ENCODE measurements at regions not wholly inside any gene's neighbourhood (a gene's known extent, or its start where the extent isn't known, plus 50 kb on each side); places are given as distances from the start of the nearest gene placed in this dataset.

DNA sequence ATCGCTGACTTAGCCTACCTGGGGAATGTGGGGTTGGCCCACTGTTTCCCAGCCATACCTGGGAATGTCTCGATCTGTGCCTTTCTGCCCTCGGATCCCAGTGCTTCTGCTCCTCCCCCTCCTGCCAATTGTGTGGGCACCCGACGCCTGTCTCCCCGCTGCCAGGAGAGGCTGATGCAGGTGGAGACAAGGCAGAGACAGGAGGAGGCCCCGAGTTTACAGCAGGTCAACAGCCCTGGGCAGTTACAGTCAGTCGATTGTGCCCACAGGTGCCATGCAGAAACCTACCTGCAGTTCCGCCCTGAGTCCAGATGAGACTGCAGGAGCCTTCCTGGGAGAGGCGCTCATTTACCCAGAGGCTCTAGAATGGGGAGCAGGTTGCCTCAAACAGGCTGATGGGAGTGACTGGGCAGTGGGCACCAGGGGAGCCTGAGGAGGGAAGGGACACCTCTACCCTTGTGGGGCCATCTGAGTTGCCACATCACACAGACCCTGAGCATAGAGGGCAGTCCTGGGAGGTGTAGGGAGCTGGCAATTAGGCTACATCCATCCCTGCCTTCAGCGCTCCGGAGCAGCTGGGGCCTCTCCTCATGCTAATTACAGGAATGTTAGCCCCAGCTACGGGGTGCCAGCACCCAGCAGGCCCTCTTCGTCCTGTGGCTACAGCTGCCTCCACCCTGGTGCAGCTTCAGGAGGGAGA is 300.1 kb downstream of the NDUFA10 start:
- no peak overlapping the region for H3K27ac ChIP-seq
- WGBS, 5 donors, result 78 to 89% (median 81%) methylated on average over 9 to 14 of the region's 14 CpGs
- no peaks in the 10 kb centered on the region for H3K36me3 ChIP-seq
- intact Hi-C loops (cut with DNase I; ENCODE audit: low total_unique reads), result no loop called here
- DNase-seq, result peak in 1 of 2 donors; percentile 22
- no peaks in the 10 kb centered on the region for H3K4me1 ChIP-seq
- no peaks in the 10 kb centered on the region for H3K9me3 ChIP-seq
- no peak overlapping the region for H3K4me3 ChIP-seq
- no peaks in the 10 kb centered on the region for H3K27me3 ChIP-seq
- no peak for TF ChIP-seq POLR2AphosphoS5 (IDR thresholded peaks at IDR 0.05)
- TF ChIP-seq POLR2A (IDR thresholded peaks at IDR 0.05), result no peak
- TF ChIP-seq EP300 (IDR thresholded peaks at IDR 0.05), result no peak
- TF ChIP-seq, protein P1, sequence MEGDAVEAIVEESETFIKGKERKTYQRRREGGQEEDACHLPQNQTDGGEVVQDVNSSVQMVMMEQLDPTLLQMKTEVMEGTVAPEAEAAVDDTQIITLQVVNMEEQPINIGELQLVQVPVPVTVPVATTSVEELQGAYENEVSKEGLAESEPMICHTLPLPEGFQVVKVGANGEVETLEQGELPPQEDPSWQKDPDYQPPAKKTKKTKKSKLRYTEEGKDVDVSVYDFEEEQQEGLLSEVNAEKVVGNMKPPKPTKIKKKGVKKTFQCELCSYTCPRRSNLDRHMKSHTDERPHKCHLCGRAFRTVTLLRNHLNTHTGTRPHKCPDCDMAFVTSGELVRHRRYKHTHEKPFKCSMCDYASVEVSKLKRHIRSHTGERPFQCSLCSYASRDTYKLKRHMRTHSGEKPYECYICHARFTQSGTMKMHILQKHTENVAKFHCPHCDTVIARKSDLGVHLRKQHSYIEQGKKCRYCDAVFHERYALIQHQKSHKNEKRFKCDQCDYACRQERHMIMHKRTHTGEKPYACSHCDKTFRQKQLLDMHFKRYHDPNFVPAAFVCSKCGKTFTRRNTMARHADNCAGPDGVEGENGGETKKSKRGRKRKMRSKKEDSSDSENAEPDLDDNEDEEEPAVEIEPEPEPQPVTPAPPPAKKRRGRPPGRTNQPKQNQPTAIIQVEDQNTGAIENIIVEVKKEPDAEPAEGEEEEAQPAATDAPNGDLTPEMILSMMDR (IDR thresholded peaks at IDR 0.05), result no peak

DNA sequence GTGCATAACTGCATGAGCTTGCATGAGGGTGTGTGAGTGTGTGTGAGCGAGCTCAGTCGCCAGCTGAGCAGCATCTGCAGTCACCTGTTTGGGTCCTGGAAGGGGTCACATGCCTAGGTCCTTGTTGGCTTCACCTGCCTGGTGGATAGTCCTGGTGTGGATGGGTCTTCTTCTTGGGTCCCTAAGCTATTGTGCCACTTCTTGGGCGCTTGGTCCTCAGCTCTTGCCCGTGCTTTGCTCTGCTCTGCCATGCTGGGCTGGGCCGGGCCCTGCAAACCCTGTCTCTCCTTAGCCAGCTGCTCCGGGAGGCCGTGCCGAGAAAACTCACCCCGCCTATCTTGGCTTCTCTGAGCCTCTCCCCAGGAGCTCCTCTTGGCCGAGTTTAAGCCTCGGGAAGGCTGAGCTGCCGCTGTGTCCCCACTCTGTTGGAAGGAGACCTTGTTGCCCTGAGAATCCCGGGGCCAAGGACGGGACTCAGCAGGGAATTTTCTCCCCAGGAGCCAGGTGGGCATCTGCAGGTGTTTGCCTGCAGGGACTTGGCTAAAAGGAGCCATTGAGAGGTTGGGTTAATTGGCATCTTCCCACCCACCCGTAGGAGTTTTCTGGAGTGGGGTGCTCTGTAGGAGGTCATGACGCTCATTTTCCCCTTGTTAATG is 300.8 kb downstream of the NDUFA10 start:
- WGBS, 5 donors, result 60 to 78% (median 74%) methylated on average over 16 of the region's 16 CpGs
- H3K27ac ChIP-seq, result no peak overlapping the region
- TF ChIP-seq, protein P1 (IDR thresholded peaks at IDR 0.05), result no peak
- no peak for TF ChIP-seq POLR2AphosphoS5 (IDR thresholded peaks at IDR 0.05)
- no peak for TF ChIP-seq POLR2A (IDR thresholded peaks at IDR 0.05)
- no peak for TF ChIP-seq EP300 (IDR thresholded peaks at IDR 0.05)
- H3K27me3 ChIP-seq, result no peaks in the 10 kb centered on the region
- intact Hi-C loops (cut with DNase I; ENCODE audit: low total_unique reads), result no loop called here
- peak; percentile 16 to 43 for DNase-seq
- H3K4me3 ChIP-seq, result no peak overlapping the region
- no peaks in the 10 kb centered on the region for H3K4me1 ChIP-seq
- no peaks in the 10 kb centered on the region for H3K36me3 ChIP-seq
- no peaks in the 10 kb centered on the region for H3K9me3 ChIP-seq

DNA sequence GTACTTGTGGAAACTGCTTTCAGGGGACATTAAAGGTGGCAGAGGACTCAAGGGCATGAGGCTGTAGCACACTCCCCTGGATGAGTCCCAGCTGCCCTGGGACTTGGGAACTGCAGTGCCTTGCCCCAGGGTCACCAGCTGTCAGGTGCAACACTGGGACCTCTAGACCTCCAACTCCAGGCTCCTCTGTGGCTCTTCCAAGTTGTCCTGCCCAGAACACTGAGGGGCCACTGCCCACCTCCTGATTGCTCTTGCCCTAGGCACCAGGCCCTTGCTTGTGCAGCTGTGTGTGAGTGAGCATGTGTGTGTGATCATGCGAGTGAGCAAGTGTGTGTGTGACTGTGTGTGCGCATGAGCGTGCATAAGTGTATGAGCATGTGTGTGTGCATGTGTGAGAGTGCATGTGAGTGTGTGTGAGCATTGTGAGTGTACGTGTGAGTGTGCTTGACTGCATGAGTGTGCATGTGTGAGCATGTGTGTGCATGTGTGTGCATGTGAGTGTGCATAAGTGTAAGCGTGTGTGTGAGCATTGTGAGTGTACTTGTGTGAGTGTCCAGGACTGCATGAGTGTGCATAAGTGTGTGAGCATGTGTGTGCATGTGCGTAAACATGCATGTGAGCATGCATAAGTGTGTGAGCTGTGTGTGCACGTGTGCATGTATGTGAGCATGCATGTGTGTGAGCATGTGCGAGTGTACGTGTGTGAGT is 301.5 kb downstream of the NDUFA10 start:
- 86 to 89% (median 88%) methylated on average over 9 of the region's 9 CpGs for WGBS, 5 donors
- Histone ChIP-seq H3K27ac (no peak overlapping the region), H3K36me3 (no peaks in the 10 kb centered on the region), H3K27me3 (no peaks in the 10 kb centered on the region), H3K4me1 (no peaks in the 10 kb centered on the region), H3K4me3 (no peak overlapping the region), H3K9me3 (no peaks in the 10 kb centered on the region)
- peak in 1 of 2 donors; percentile 10 for DNase-seq
- no peak for TF ChIP-seq POLR2AphosphoS5 (IDR thresholded peaks at IDR 0.05)
- TF ChIP-seq, protein P1 (IDR thresholded peaks at IDR 0.05), result no peak
- no peak for TF ChIP-seq POLR2A (IDR thresholded peaks at IDR 0.05)
- no peak for TF ChIP-seq EP300 (IDR thresholded peaks at IDR 0.05)
- intact Hi-C loops (cut with DNase I; ENCODE audit: low total_unique reads), result no loop called here

DNA sequence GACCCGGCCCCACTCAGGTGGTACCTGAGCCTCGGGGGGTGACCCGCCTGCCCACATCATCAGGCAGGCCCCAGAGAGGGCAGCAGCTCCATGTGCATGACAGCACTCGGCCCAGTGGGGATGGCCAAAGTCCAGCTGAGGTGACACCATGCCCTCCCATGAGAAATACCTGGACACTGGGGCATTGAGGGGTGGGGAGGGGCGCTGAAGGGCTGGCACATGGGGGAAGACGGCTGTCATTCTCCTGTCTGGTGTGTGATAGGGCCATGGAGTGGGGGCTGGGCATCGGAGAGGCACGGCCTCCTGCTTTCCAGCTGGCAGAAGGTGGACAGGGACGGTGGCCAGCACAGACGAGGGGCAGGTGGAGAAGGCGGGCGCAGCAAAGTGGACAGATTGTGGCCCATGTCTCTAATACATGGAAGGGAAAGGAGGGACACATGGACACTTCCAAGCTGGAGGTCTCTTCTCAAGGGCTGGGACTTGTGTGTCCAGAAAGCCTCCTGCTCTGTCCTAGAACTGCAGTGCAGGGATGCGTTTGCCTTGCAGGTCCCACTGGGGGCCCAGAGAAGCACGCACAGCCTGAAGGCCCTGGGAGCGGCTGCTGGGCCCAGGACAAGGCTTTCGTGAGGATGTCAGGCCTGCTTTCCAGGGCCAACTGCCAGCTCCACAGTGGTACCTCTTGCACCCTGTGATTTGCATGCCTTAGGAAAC is 302.2 kb downstream of the NDUFA10 start:
- H3K36me3 ChIP-seq, result no peaks in the 10 kb centered on the region
- no peak overlapping the region for H3K4me3 ChIP-seq
- H3K27ac ChIP-seq, result no peak overlapping the region
- H3K4me1 ChIP-seq, result no peaks in the 10 kb centered on the region
- TF ChIP-seq, protein P1 (IDR thresholded peaks at IDR 0.05), result no peak
- TF ChIP-seq EP300 (IDR thresholded peaks at IDR 0.05) (no peak), POLR2A (IDR thresholded peaks at IDR 0.05) (no peak)
- DNase-seq, result peak in 1 of 2 donors; percentile 18
- no peaks in the 10 kb centered on the region for H3K9me3 ChIP-seq
- H3K27me3 ChIP-seq, result no peaks in the 10 kb centered on the region
- 84 to 89% (median 85%) methylated on average over 13 to 16 of the region's 16 CpGs for WGBS, 5 donors
- intact Hi-C loops (cut with DNase I; ENCODE audit: low total_unique reads), result no loop called here

Measured in stomach (tissue), 8 donors.